Astrocyte (in vitro differentiated cells and primary cell): ENCODE measurements at regions not wholly inside any gene's neighbourhood (a gene's known extent, or its start where the extent isn't known, plus 50 kb on each side); places are given as distances from the start of the nearest gene placed in this dataset.

Source experiments
- DNase-seq: peaks from one replicate; pipeline ENCODE4 v3.0.0-alpha.2; 2010; ENCODE audit warnings: low read depth
- FAIRE-seq: peaks from 2 replicates; lab custom pipeline; 2011; peaks lifted over from hg19 to GRCh38; lab: Jason Lieb, UNC
- H2AFZ ChIP-seq: 2 replicates; pipeline ENCODE4 v1.6.0; 2012; ENCODE audit warnings: low read depth, low read length, inconsistent platforms
- H3K27ac ChIP-seq: 2 replicates; pipeline ENCODE4 v1.5.1; 2011; ENCODE audit warnings: low read depth, low read length, inconsistent platforms
- H3K27me3 ChIP-seq: 2 replicates; pipeline ENCODE4 v1.6.0; 2011; ENCODE audit warnings: low read length, inconsistent platforms; ENCODE audit not compliant: insufficient read depth
- H3K36me3 ChIP-seq: 2 replicates; pipeline ENCODE4 v1.5.1; 2011; ENCODE audit warnings: low read length, inconsistent platforms; ENCODE audit not compliant: insufficient read depth
- H3K4me1 ChIP-seq: 2 replicates; pipeline ENCODE4 v1.5.1; 2011; ENCODE audit warnings: low read length, inconsistent platforms; ENCODE audit not compliant: insufficient read depth
- H3K4me2 ChIP-seq: 2 replicates; pipeline ENCODE4 v1.6.0; 2012; ENCODE audit warnings: low read length, inconsistent platforms
- H3K4me3 ChIP-seq: 2 replicates; pipeline ENCODE4 v1.5.1; 2011; ENCODE audit warnings: low read depth, mild to moderate bottlenecking, low read length, inconsistent platforms; ENCODE audit not compliant: insufficient read depth
- H3K79me2 ChIP-seq: 2 replicates; pipeline ENCODE4 v1.6.0; 2012; ENCODE audit warnings: mild to moderate bottlenecking, low read length, inconsistent platforms; ENCODE audit not compliant: insufficient read depth
- H3K9ac ChIP-seq: 2 replicates; pipeline ENCODE4 v1.6.0; 2012; ENCODE audit warnings: mild to moderate bottlenecking, low read length, inconsistent platforms
- H3K9me3 ChIP-seq: 2 replicates; pipeline ENCODE4 v1.5.1; 2012; ENCODE audit warnings: low read depth, mild to moderate bottlenecking, low read length, inconsistent platforms; ENCODE audit not compliant: insufficient read depth
- H4K20me1 ChIP-seq: 2 replicates; pipeline ENCODE4 v1.6.0; 2012; ENCODE audit warnings: low read length, inconsistent platforms; ENCODE audit not compliant: insufficient read depth
- H3K27ac Mint-ChIP-seq: one replicate; pipeline ENCODE4 v1.8.0; 2021; ENCODE audit warnings: mild to moderate bottlenecking, mixed read lengths; ENCODE audit not compliant: unreplicated experiment
- H3K27me3 Mint-ChIP-seq: one replicate; pipeline ENCODE4 v1.8.0; 2021; ENCODE audit warnings: low read depth, mixed read lengths; ENCODE audit not compliant: unreplicated experiment
- H3K36me3 Mint-ChIP-seq: one replicate; pipeline ENCODE4 v1.8.0; 2021; ENCODE audit warnings: low read depth, mixed read lengths; ENCODE audit not compliant: unreplicated experiment
- H3K4me1 Mint-ChIP-seq: one replicate; pipeline ENCODE4 v1.8.0; 2021; ENCODE audit warnings: low read depth, mixed read lengths; ENCODE audit not compliant: unreplicated experiment
- H3K4me3 Mint-ChIP-seq: one replicate; pipeline ENCODE4 v1.8.0; 2021; ENCODE audit warnings: mild to moderate bottlenecking, moderate library complexity, mixed read lengths; ENCODE audit not compliant: unreplicated experiment
- H3K9me3 Mint-ChIP-seq: one replicate; pipeline ENCODE4 v1.8.0; 2021; ENCODE audit warnings: mild to moderate bottlenecking, mixed read lengths; ENCODE audit not compliant: unreplicated experiment
- CTCF ChIP-seq: IDR thresholded peaks from 2 replicates; pipeline ENCODE4 v1.5.1; 2011; ENCODE audit warnings: low read depth, mild to moderate bottlenecking, inconsistent platforms, low read length, moderate library complexity; ENCODE audit not compliant: insufficient read depth
- EZH2 ChIP-seq: IDR thresholded peaks from 2 replicates; pipeline ENCODE4 v1.6.1; 2012; ENCODE audit warnings: mild to moderate bottlenecking, low read length, inconsistent platforms; ENCODE audit not compliant: insufficient read depth

- no peak for FAIRE-seq
- Histone ChIP-seq H3K4me3 (no peak overlapping the region), H3K36me3 (no peaks in the 10 kb centered on the region), H3K79me2 (no peaks in the 10 kb centered on the region), H3K27ac (no peak overlapping the region), H2AFZ (no peak overlapping the region), H3K9me3 (no peaks in the 10 kb centered on the region), H3K4me1 (no peaks in the 10 kb centered on the region), H3K4me2 (no peak overlapping the region), H4K20me1 (no peaks in the 10 kb centered on the region), H3K27me3 (no peaks in the 10 kb centered on the region), H3K9ac (no peak overlapping the region)
- Mint-ChIP-seq H3K27ac (no peak overlapping the region), H3K9me3 (no peaks in the 10 kb centered on the region), H3K27me3 (no peaks in the 10 kb centered on the region), H3K4me3 (no peak overlapping the region), H3K36me3 (no peaks in the 10 kb centered on the region), H3K4me1 (no peaks in the 10 kb centered on the region)
- peak; percentile 36 for DNase-seq
- TF ChIP-seq EZH2 (no peak), CTCF (no peak)
These were observed 240.0 kb upstream of the ARHGEF26 start for GRCh38 chr3:153881201-153881600.

DNA sequence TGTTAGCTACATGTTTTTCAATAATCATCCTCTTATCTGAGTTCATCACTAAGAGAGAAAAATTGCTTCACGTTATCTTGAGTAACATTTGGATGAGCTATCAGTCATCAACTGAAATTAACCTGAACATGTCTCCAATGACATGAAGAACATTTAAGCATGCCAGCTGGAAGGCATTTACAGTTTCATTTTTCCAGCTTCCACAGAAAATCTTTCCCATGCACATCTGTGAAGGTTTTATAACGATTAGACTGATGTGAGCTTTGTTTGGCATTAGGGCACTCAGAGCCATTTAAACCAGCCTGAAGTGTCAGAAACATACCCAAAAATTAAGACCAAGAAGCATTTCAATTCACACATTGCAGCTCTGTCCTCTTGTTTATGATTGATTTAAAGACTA is 235.8 kb upstream of the ARHGEF26 start:
- Histone ChIP-seq H3K27me3 (no peaks in the 10 kb centered on the region), H3K9me3 (no peaks in the 10 kb centered on the region), H3K9ac (no peak overlapping the region), H3K4me1 (no peaks in the 10 kb centered on the region), H3K27ac (no peak overlapping the region), H4K20me1 (no peaks in the 10 kb centered on the region), H3K4me3 (no peak overlapping the region), H3K79me2 (no peaks in the 10 kb centered on the region), H2AFZ (no peak overlapping the region), H3K4me2 (no peak overlapping the region), H3K36me3 (no peaks in the 10 kb centered on the region)
- no peaks in the 10 kb centered on the region for H3K4me1 Mint-ChIP-seq
- no peak overlapping the region for H3K27ac Mint-ChIP-seq
- TF ChIP-seq CTCF (no peak), EZH2 (no peak)
- no peaks in the 10 kb centered on the region for H3K27me3 Mint-ChIP-seq
- FAIRE-seq (no peak), DNase-seq (no peak)
- H3K9me3 Mint-ChIP-seq: no peaks in the 10 kb centered on the region
- no peaks in the 10 kb centered on the region for H3K36me3 Mint-ChIP-seq
- H3K4me3 Mint-ChIP-seq: no peak overlapping the region

DNA sequence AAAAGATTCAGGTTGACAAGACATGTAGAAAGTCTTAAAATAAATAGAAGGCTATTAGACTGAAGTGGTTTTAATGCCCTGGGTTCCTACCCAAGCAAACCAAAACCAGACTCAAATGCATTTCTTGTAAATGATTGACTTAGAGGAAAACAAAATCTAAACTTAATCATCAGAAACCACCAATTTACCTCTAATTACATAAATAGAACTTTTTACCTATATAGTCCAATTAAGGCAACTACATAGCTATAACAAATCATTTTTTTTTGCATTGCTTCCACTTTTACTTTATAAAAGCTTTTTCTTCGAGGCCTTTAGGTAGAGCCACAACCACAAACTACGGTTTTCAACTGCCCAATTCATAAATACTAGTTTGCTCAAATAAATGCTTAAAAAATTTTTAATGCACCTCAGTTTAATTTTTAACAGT is 231.3 kb upstream of the ARHGEF26 start:
- Mint-ChIP-seq H3K4me3 (no peak overlapping the region), H3K27me3 (no peaks in the 10 kb centered on the region), H3K27ac (no peak overlapping the region), H3K4me1 (no peaks in the 10 kb centered on the region), H3K9me3 (no peaks in the 10 kb centered on the region), H3K36me3 (no peaks in the 10 kb centered on the region)
- TF ChIP-seq EZH2 (no peak), CTCF (no peak)
- no peaks in the 10 kb centered on the region for H3K36me3 ChIP-seq
- no peaks in the 10 kb centered on the region for H3K9me3 ChIP-seq
- H2AFZ ChIP-seq: no peak overlapping the region
- DNase-seq (no peak), FAIRE-seq (no peak)
- H3K4me1 ChIP-seq: no peaks in the 10 kb centered on the region
- no peak overlapping the region for H3K4me2 ChIP-seq
- H4K20me1 ChIP-seq: no peaks in the 10 kb centered on the region
- no peak overlapping the region for H3K4me3 ChIP-seq
- H3K27ac ChIP-seq: no peak overlapping the region
- H3K9ac ChIP-seq: no peak overlapping the region
- H3K27me3 ChIP-seq: no peaks in the 10 kb centered on the region
- no peaks in the 10 kb centered on the region for H3K79me2 ChIP-seq
